HepG2 (cell line): ENCODE measurements at regions not wholly inside any gene's neighbourhood (a gene's known extent, or its start where the extent isn't known, plus 50 kb on each side); places are given as distances from the start of the nearest gene placed in this dataset.

Experiments used
- ATAC-seq: fragments of 200-7000 bp; cut with Tn5 transposase; 3 replicates; pipeline ENCODE4 v1.9.1; 2020; ENCODE audit warnings: mild to moderate bottlenecking, moderate library complexity
- BruUV-seq: library from RNA; stranded (reverse); fragments of 400-500 nt; replicated peaks from 2 replicates; lab custom pipeline; 2021; lab: Mats Ljungman, UMichigan
- CTCF ChIA-PET: fragments of 300-600 bp; formaldehyde crosslinking; extraction: SDS; loops from one replicate; lab custom pipeline; 2021; ENCODE audit warnings: low total read pairs, inconsistent platforms, low intra/inter-chr PET ratio; lab: Yijun Ruan, JAX
- POLR2A ChIA-PET: fragments of 350-600 bp; sonication (Branson Sonifier 250); formaldehyde crosslinking; loops from one replicate; lab custom pipeline; 2020; ENCODE audit warnings: antibody characterized with exemption, inconsistent platforms; lab: Yijun Ruan, JAX
- DNase-seq: peaks from one replicate; pipeline ENCODE4 v3.0.0-alpha.2; 2015; ENCODE audit warnings: low spot score
- FAIRE-seq: peaks from 3 replicates; lab custom pipeline; 2011; peaks lifted over from hg19 to GRCh38; lab: Jason Lieb, UNC
- H2AFZ ChIP-seq: one replicate; pipeline ENCODE4 v1.6.1; 2011; ENCODE audit warnings: low read length, inconsistent platforms
- H3K27ac ChIP-seq: fragments of 300-600 bp; 3 replicates; pipeline ENCODE4 v1.8.0; 2011; ENCODE audit warnings: mixed run types, mild to moderate bottlenecking, mixed read lengths, low read length, inconsistent platforms; ENCODE audit not compliant: insufficient read depth; ENCODE audit errors: extremely low read length
- H3K27me3 ChIP-seq, 2 experiments: fragments of 200-600 bp in 1 of 2; 2 replicates in 1 of 2; 3 replicates in 1 of 2; pipeline versions ENCODE4 v1.6.0 to v1.8.0; 2011; ENCODE audit warnings: low read length in 2 of 2, mild to moderate bottlenecking in 2 of 2, moderate library complexity in 2 of 2, inconsistent platforms in 1 of 2; ENCODE audit not compliant: insufficient read depth in 2 of 2, control insufficient read depth in 1 of 2
- H3K36me3 ChIP-seq, 2 experiments: fragments of 200-600 bp in 1 of 2; replicated peaks in 1 of 2; 2 replicates in 1 of 2; 3 replicates in 1 of 2; pipeline versions ENCODE4 v1.5.1 to v1.8.0; 2011; ENCODE audit warnings: low read length in 2 of 2, inconsistent platforms in 1 of 2; ENCODE audit not compliant: insufficient read depth in 2 of 2, control insufficient read depth in 1 of 2
- H3K4me1 ChIP-seq: 2 replicates; pipeline ENCODE4 v1.5.1; 2012; ENCODE audit warnings: low read length, inconsistent platforms; ENCODE audit not compliant: insufficient read depth
- H3K4me2 ChIP-seq: 2 replicates; pipeline ENCODE4 v1.6.0; 2011; ENCODE audit warnings: low read depth, low read length, inconsistent platforms
- H3K4me3 ChIP-seq, 3 experiments: fragments of 200-600 bp in 1 of 3; sonication (generic), shearing (Covaris generic) in 1 of 3; replicated peaks in 1 of 3; 2 replicates each; pipeline ENCODE4 v1.5.1; 2011 to 2016; ENCODE audit warnings: low read length in 3 of 3, inconsistent platforms in 2 of 3, low read depth in 2 of 3, mild to moderate bottlenecking in 2 of 3, control low read depth in 1 of 3, mixed read lengths in 1 of 3; ENCODE audit not compliant: insufficient read depth in 1 of 3
- H3K79me2 ChIP-seq: one replicate; pipeline ENCODE4 v1.6.1; 2011; ENCODE audit warnings: low read length, inconsistent platforms; ENCODE audit not compliant: insufficient read depth
- H3K9ac ChIP-seq: 2 replicates; pipeline ENCODE4 v1.6.0; 2011; ENCODE audit warnings: mild to moderate bottlenecking, low read depth, low read length, inconsistent platforms; ENCODE audit not compliant: insufficient read depth
- H3K9me3 ChIP-seq: 2 replicates; pipeline ENCODE4 v1.5.1; 2012; ENCODE audit warnings: mild to moderate bottlenecking, low read length
- H4K20me1 ChIP-seq: 2 replicates; pipeline ENCODE4 v1.6.0; 2011; ENCODE audit warnings: inconsistent platforms, mild to moderate bottlenecking, low read length, moderate library complexity; ENCODE audit not compliant: insufficient read depth
- CEBPB ChIP-seq: IDR thresholded peaks from 2 replicates; pipeline ENCODE4 v1.6.1; 2011; ENCODE audit warnings: low read depth, low read length, improper control_type of control experiment, borderline replicate concordance
- DBP ChIP-seq: sonication (generic); formaldehyde crosslinking; IDR thresholded peaks from 2 replicates; pipeline ENCODE4 v1.4.0; 2020; ENCODE audit warnings: missing genetic modification reagents; ENCODE audit errors: not compliant biosample characterization
- DNMT3B ChIP-seq: conservative IDR thresholded peaks from 2 replicates; pipeline ENCODE4 v1.6.1; 2016; ENCODE audit warnings: missing biosample characterization, control low read depth
- GATA4 ChIP-seq: sonication (generic); IDR thresholded peaks from 2 replicates; pipeline ENCODE4 v1.6.1; 2016; ENCODE audit warnings: antibody characterized with exemption, low read depth, borderline replicate concordance
- MEIS1 ChIP-seq: sonication (generic); formaldehyde crosslinking; IDR thresholded peaks from 2 replicates; pipeline ENCODE4 v1.9.0; 2021; ENCODE audit warnings: mild to moderate bottlenecking, missing genetic modification reagents, moderate library complexity, borderline replicate concordance
- RFXAP ChIP-seq: sonication (generic); formaldehyde crosslinking; IDR thresholded peaks from 2 replicates; pipeline ENCODE4 v1.4.0; 2020; ENCODE audit warnings: missing genetic modification reagents, borderline replicate concordance
- SP4 ChIP-seq: sonication (generic); formaldehyde crosslinking; IDR thresholded peaks from 2 replicates; pipeline ENCODE4 v1.8.1; 2023; ENCODE audit warnings: mild to moderate bottlenecking, missing genetic modification reagents
- ZBTB7A ChIP-seq: sonication (generic); formaldehyde crosslinking; IDR thresholded peaks from 2 replicates; pipeline ENCODE4 v1.8.0; 2022; ENCODE audit warnings: mild to moderate bottlenecking, missing genetic modification reagents
- ZNF337 ChIP-seq: sonication (generic); formaldehyde crosslinking; IDR thresholded peaks from 2 replicates; pipeline ENCODE4 v1.5.1; 2020; ENCODE audit warnings: missing genetic modification reagents, low read depth, mild to moderate bottlenecking, borderline replicate concordance
- ZNF530 ChIP-seq: sonication (generic); formaldehyde crosslinking; IDR thresholded peaks from 2 replicates; pipeline ENCODE4 v1.5.0; 2020; ENCODE audit warnings: low read depth, mild to moderate bottlenecking, missing genetic modification reagents
- ZNF547 ChIP-seq: sonication (generic); formaldehyde crosslinking; IDR thresholded peaks from 2 replicates; pipeline ENCODE4 v1.5.1; 2020; ENCODE audit warnings: mild to moderate bottlenecking, missing genetic modification reagents
- ZSCAN21 ChIP-seq: sonication (generic); formaldehyde crosslinking; IDR thresholded peaks from 2 replicates; pipeline ENCODE4 v1.8.0; 2022; ENCODE audit warnings: mild to moderate bottlenecking, missing genetic modification reagents, moderate library complexity, borderline replicate concordance
- WGBS: methylation state at CpG from one replicate; pipeline ENCODE4 v1.1.6; 2017; ENCODE audit warnings: low lambda C conversion rate; 5-methylcytosine and 5-hydroxymethylcytosine counted together
- in situ Hi-C: cut with HindIII; loops from 2 replicates; pipeline ENCODE4 v1.10.0; 2017; ENCODE audit warnings: low pct_unique_long_range_greater_than_20kb; ENCODE audit not compliant: extremely low pct_ligation_motif_present
- intact Hi-C: fragments of 100-400 bp; cut with micrococcal nuclease; formaldehyde crosslinking; loops from one replicate; pipeline ENCODE4 v1.10.0; 2022; ENCODE audit not compliant: unreplicated experiment
- TF ChIP-seq, protein P1 (sequence below): sonication (generic); formaldehyde crosslinking; IDR thresholded peaks from 2 replicates; pipeline ENCODE4 v1.5.0; 2020; ENCODE audit warnings: missing genetic modification reagents
- TF ChIP-seq, protein P2 (sequence below): sonication (generic); formaldehyde crosslinking; conservative IDR thresholded peaks from 2 replicates; pipeline ENCODE4 v1.8.1; 2023; ENCODE audit warnings: missing genetic modification reagents
- TF ChIP-seq, protein P3 (sequence below): sonication (generic); formaldehyde crosslinking; IDR thresholded peaks from 2 replicates; pipeline ENCODE4 v1.5.0; 2020; ENCODE audit warnings: mild to moderate bottlenecking, low read depth, missing genetic modification reagents, borderline replicate concordance
- TF ChIP-seq, protein P4 (sequence below), 2 experiments: sonication (generic) in 1 of 2; formaldehyde crosslinking in 1 of 2; IDR thresholded peaks; 2 replicates each; pipeline versions ENCODE4 v1.6.1 to v1.9.0; 2014 to 2022; ENCODE audit warnings: antibody characterized with exemption in 1 of 2, borderline replicate concordance in 1 of 2, inconsistent platforms in 1 of 2, low read depth in 1 of 2, missing genetic modification reagents in 1 of 2

GRCh38 chr10:107829161-107829560 lies 664.7 kb upstream of the SORCS1 start:
- Histone ChIP-seq H3K4me1 (no peaks in the 10 kb centered on the region), H4K20me1 (no peaks in the 10 kb centered on the region), H3K79me2 (no peaks in the 10 kb centered on the region), H3K9me3 (peaks cover 85% of the 10 kb centered on the region), H3K4me3 (no peak overlapping the region), H3K9ac (no peak overlapping the region), H2AFZ (no peak overlapping the region), H3K36me3 (no peaks in the 10 kb centered on the region), H3K27ac (no peak overlapping the region), H3K4me2 (no peak overlapping the region), H3K27me3 (no peaks in the 10 kb centered on the region)
- no peak for DNase-seq
- no TSS peak for BruUV-seq
- 0% methylated on average over 3 of the region's 3 CpGs for WGBS
- in situ Hi-C loops, result no loop called here
- ChIA-PET CTCF (no interaction called here), POLR2A (no interaction called here)
- no peak for ATAC-seq
- FAIRE-seq, result no peak
- intact Hi-C loops, result no loop called here
- TF ChIP-seq, protein P1, sequence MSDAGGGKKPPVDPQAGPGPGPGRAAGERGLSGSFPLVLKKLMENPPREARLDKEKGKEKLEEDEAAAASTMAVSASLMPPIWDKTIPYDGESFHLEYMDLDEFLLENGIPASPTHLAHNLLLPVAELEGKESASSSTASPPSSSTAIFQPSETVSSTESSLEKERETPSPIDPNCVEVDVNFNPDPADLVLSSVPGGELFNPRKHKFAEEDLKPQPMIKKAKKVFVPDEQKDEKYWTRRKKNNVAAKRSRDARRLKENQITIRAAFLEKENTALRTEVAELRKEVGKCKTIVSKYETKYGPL (CRISPR knock-in tag), result no peak
- TF ChIP-seq DBP (CRISPR knock-in tag) (no peak), MEIS1 (CRISPR knock-in tag) (no peak), GATA4 (no peak), ZNF530 (CRISPR knock-in tag) (no peak), SP4 (no peak), CEBPB (no peak), DNMT3B (no peak), RFXAP (CRISPR knock-in tag) (no peak), ZBTB7A (no peak), ZNF337 (CRISPR knock-in tag) (no peak), ZSCAN21 (CRISPR knock-in tag) (no peak), ZNF547 (CRISPR knock-in tag) (no peak)
- TF ChIP-seq, protein P2, sequence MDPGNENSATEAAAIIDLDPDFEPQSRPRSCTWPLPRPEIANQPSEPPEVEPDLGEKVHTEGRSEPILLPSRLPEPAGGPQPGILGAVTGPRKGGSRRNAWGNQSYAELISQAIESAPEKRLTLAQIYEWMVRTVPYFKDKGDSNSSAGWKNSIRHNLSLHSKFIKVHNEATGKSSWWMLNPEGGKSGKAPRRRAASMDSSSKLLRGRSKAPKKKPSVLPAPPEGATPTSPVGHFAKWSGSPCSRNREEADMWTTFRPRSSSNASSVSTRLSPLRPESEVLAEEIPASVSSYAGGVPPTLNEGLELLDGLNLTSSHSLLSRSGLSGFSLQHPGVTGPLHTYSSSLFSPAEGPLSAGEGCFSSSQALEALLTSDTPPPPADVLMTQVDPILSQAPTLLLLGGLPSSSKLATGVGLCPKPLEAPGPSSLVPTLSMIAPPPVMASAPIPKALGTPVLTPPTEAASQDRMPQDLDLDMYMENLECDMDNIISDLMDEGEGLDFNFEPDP (CRISPR knock-in tag), result no peak
- TF ChIP-seq, protein P3, sequence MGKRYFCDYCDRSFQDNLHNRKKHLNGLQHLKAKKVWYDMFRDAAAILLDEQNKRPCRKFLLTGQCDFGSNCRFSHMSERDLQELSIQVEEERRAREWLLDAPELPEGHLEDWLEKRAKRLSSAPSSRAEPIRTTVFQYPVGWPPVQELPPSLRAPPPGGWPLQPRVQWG (CRISPR knock-in tag), result no peak
- TF ChIP-seq, protein P4, sequence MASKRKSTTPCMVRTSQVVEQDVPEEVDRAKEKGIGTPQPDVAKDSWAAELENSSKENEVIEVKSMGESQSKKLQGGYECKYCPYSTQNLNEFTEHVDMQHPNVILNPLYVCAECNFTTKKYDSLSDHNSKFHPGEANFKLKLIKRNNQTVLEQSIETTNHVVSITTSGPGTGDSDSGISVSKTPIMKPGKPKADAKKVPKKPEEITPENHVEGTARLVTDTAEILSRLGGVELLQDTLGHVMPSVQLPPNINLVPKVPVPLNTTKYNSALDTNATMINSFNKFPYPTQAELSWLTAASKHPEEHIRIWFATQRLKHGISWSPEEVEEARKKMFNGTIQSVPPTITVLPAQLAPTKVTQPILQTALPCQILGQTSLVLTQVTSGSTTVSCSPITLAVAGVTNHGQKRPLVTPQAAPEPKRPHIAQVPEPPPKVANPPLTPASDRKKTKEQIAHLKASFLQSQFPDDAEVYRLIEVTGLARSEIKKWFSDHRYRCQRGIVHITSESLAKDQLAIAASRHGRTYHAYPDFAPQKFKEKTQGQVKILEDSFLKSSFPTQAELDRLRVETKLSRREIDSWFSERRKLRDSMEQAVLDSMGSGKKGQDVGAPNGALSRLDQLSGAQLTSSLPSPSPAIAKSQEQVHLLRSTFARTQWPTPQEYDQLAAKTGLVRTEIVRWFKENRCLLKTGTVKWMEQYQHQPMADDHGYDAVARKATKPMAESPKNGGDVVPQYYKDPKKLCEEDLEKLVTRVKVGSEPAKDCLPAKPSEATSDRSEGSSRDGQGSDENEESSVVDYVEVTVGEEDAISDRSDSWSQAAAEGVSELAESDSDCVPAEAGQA (IDR thresholded peaks at IDR 0.05; ENCODE audit: low read depth), result no peak
- TF ChIP-seq, protein P4 (CRISPR knock-in tag; IDR thresholded peaks at IDR 0.05; ENCODE audit: borderline replicate concordance), result no peak
